ENCODE measurements at regions not wholly inside any gene's neighbourhood (a gene's known extent, or its start where the extent isn't known, plus 50 kb on each side); places are given as distances from the start of the nearest gene placed in this dataset.

DNA sequence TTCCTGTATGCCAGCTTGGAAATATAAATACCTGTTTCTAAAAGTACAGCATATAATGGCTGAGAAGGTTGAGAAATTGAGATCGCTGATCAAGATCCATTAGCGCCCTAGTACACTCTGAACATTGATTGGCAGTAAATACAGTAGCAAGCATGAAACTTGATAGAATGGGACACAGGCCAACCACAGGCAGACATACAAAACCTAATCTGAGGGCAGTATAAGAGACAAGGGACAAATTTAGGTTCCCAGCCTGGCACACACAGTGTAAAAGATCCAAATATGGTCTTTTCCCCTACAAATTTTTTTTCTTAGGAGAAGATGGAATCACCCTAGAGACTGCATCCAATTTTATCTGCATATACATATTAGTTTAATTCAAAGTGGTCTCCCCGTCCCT is 126.5 kb upstream of the ARHGAP42 start:
- TF ChIP-seq, protein P1, sequence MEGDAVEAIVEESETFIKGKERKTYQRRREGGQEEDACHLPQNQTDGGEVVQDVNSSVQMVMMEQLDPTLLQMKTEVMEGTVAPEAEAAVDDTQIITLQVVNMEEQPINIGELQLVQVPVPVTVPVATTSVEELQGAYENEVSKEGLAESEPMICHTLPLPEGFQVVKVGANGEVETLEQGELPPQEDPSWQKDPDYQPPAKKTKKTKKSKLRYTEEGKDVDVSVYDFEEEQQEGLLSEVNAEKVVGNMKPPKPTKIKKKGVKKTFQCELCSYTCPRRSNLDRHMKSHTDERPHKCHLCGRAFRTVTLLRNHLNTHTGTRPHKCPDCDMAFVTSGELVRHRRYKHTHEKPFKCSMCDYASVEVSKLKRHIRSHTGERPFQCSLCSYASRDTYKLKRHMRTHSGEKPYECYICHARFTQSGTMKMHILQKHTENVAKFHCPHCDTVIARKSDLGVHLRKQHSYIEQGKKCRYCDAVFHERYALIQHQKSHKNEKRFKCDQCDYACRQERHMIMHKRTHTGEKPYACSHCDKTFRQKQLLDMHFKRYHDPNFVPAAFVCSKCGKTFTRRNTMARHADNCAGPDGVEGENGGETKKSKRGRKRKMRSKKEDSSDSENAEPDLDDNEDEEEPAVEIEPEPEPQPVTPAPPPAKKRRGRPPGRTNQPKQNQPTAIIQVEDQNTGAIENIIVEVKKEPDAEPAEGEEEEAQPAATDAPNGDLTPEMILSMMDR (conservative IDR thresholded peaks at IDR 0.05; ENCODE audit: low read depth, low read length) = no peak
- TF ChIP-seq EZH2 (IDR thresholded peaks at IDR 0.05; ENCODE audit: borderline replicate concordance, low read depth, low read length, poor library complexity, severe bottlenecking) = no peak

Data from A673 (cell line).